MM.1S (cell line): ENCODE measurements at regions not wholly inside any gene's neighbourhood (a gene's known extent, or its start where the extent isn't known, plus 50 kb on each side); places are given as distances from the start of the nearest gene placed in this dataset.

ENCODE experiments used
- DNase-seq: peaks from one replicate; pipeline ENCODE4 v3.0.0-alpha.2; 2015
- H2AFZ ChIP-seq: fragments of 300-600 bp; sonication (generic); 2 replicates; pipeline ENCODE4 v1.6.0; 2016; ENCODE audit warnings: antibody characterized with exemption, low read length
- H3F3A ChIP-seq: fragments of 300-600 bp; sonication (generic); 2 replicates; pipeline ENCODE4 v1.6.1; 2016; ENCODE audit warnings: mild to moderate bottlenecking, antibody characterized with exemption, low read length, moderate library complexity, mixed read lengths; ENCODE audit not compliant: insufficient read depth
- H3K27ac ChIP-seq: fragments of 300-600 bp; sonication (generic); 2 replicates; pipeline ENCODE4 v1.5.1; 2016; ENCODE audit warnings: mild to moderate bottlenecking, low read length
- H3K27me3 ChIP-seq: fragments of 300-600 bp; sonication (generic); replicated peaks from 2 replicates; pipeline ENCODE4 v1.6.0; 2016; ENCODE audit warnings: low read length; ENCODE audit not compliant: insufficient read depth
- H3K36me3 ChIP-seq: fragments of 300-600 bp; sonication (generic); replicated peaks from 2 replicates; pipeline ENCODE4 v1.6.1; 2016; ENCODE audit warnings: mild to moderate bottlenecking, low read length, mixed read lengths; ENCODE audit not compliant: insufficient read depth
- H3K4me1 ChIP-seq: fragments of 300-600 bp; sonication (generic); 2 replicates; pipeline ENCODE4 v1.6.1; 2016; ENCODE audit warnings: low read length, mixed read lengths
- H3K4me2 ChIP-seq: fragments of 300-600 bp; sonication (generic); 2 replicates; pipeline ENCODE4 v1.6.0; 2016; ENCODE audit warnings: low read depth, low read length
- H3K4me3 ChIP-seq: fragments of 300-600 bp; sonication (generic); 2 replicates; pipeline ENCODE4 v1.5.1; 2016; ENCODE audit warnings: low read length, mixed read lengths
- H3K79me2 ChIP-seq: fragments of 300-600 bp; sonication (generic); 2 replicates; pipeline ENCODE4 v1.6.1; 2016; ENCODE audit warnings: mixed run types, low read length, mixed read lengths
- H3K9ac ChIP-seq: fragments of 300-600 bp; sonication (generic); 2 replicates; pipeline ENCODE4 v1.6.1; 2016; ENCODE audit warnings: low read length, mixed read lengths
- H3K9me2 ChIP-seq: fragments of 300-600 bp; sonication (generic); replicated peaks from 2 replicates; pipeline ENCODE4 v1.6.1; 2016; ENCODE audit warnings: mild to moderate bottlenecking, low read length, mixed read lengths; ENCODE audit not compliant: insufficient read depth
- H3K9me3 ChIP-seq: fragments of 300-600 bp; sonication (generic); replicated peaks from 2 replicates; pipeline ENCODE4 v1.6.1; 2016; ENCODE audit warnings: mild to moderate bottlenecking, low read length, mixed read lengths; ENCODE audit not compliant: insufficient read depth
- H4K20me1 ChIP-seq: fragments of 300-600 bp; sonication (generic); 2 replicates; pipeline ENCODE4 v1.6.1; 2016; ENCODE audit warnings: mild to moderate bottlenecking, low read length, moderate library complexity, mixed read lengths; ENCODE audit not compliant: insufficient read depth
- EZH2 ChIP-seq: fragments of 300-600 bp; sonication (generic); optimal IDR thresholded peaks from 2 replicates; pipeline ENCODE3; 2017; ENCODE audit warnings: low read depth, mild to moderate bottlenecking, antibody characterized with exemption, low read length, mixed read lengths
- EZH2phosphoT487 ChIP-seq: fragments of 300-600 bp; sonication (generic); IDR thresholded peaks from 2 replicates; pipeline ENCODE4 v1.6.1; 2018; ENCODE audit warnings: antibody characterized with exemption, low read length
- TF ChIP-seq, protein P1 (sequence below): fragments of 300-600 bp; sonication (generic); IDR thresholded peaks from 2 replicates; pipeline ENCODE4 v1.5.1; 2016; ENCODE audit warnings: antibody characterized with exemption, low read length, mixed read lengths

DNA sequence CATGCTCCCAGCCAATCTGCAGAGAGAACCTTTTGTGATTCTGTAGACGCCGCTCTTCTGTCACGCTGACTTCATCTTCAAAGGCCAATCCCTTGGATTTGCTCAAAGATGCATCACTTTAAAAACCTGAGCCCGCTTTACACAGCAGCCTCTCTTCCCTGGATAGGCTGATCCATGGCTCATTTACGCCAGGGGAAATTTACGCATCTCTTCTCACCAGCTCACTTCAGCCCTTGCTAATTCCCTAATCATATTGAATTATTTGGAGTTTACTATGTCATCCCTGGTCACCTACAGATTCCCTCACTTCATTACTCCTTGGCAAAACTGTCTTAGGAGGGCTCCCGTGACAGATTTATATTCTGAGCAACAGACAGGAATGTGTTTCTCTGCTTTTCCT is 256.2 kb downstream of the EN1 start:
- no peak overlapping the region for H3K27ac ChIP-seq
- no peaks in the 10 kb centered on the region for H3F3A ChIP-seq
- TF ChIP-seq, protein P1, sequence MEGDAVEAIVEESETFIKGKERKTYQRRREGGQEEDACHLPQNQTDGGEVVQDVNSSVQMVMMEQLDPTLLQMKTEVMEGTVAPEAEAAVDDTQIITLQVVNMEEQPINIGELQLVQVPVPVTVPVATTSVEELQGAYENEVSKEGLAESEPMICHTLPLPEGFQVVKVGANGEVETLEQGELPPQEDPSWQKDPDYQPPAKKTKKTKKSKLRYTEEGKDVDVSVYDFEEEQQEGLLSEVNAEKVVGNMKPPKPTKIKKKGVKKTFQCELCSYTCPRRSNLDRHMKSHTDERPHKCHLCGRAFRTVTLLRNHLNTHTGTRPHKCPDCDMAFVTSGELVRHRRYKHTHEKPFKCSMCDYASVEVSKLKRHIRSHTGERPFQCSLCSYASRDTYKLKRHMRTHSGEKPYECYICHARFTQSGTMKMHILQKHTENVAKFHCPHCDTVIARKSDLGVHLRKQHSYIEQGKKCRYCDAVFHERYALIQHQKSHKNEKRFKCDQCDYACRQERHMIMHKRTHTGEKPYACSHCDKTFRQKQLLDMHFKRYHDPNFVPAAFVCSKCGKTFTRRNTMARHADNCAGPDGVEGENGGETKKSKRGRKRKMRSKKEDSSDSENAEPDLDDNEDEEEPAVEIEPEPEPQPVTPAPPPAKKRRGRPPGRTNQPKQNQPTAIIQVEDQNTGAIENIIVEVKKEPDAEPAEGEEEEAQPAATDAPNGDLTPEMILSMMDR, result no peak
- TF ChIP-seq EZH2phosphoT487 (no peak), EZH2 (no peak)
- H3K79me2 ChIP-seq, result no peaks in the 10 kb centered on the region
- no peak for DNase-seq
- H3K9me2 ChIP-seq, result no peaks in the 10 kb centered on the region
- H3K4me2 ChIP-seq, result no peak overlapping the region
- H3K27me3 ChIP-seq, result no peaks in the 10 kb centered on the region
- no peak overlapping the region for H3K4me3 ChIP-seq
- H3K36me3 ChIP-seq, result no peaks in the 10 kb centered on the region
- no peaks in the 10 kb centered on the region for H3K9me3 ChIP-seq
- H4K20me1 ChIP-seq, result no peaks in the 10 kb centered on the region
- H3K9ac ChIP-seq, result no peak overlapping the region
- H3K4me1 ChIP-seq, result no peaks in the 10 kb centered on the region
- H2AFZ ChIP-seq, result no peak overlapping the region

DNA sequence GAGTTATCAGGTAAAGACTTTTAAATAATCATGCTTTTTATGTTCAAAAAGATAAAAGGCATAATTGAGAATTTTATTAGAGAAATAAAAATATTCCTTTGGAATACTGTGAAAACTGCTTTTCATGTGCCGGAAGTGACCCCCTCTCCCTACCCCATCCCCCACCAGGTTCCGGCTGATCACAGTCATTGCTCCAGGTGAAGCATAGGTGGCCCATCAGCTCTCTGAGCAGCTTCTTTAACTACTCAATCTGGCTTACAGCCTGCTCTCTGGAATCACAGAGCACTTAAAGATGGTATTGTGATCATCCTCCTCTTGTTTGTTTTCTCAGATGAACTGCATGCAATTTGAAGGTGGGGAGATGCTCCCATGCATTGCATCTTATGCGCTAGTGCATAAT is 257.7 kb downstream of the EN1 start:
- no peak overlapping the region for H3K27ac ChIP-seq
- H3K79me2 ChIP-seq, result no peaks in the 10 kb centered on the region
- no peaks in the 10 kb centered on the region for H3K4me1 ChIP-seq
- H3K9me2 ChIP-seq, result no peaks in the 10 kb centered on the region
- H3K36me3 ChIP-seq, result no peaks in the 10 kb centered on the region
- no peaks in the 10 kb centered on the region for H4K20me1 ChIP-seq
- no peak overlapping the region for H3K9ac ChIP-seq
- H2AFZ ChIP-seq, result no peak overlapping the region
- H3K9me3 ChIP-seq, result no peaks in the 10 kb centered on the region
- no peak overlapping the region for H3K4me3 ChIP-seq
- DNase-seq, result no peak
- TF ChIP-seq EZH2phosphoT487, result no peak
- TF ChIP-seq EZH2, result no peak
- TF ChIP-seq, protein P1, result no peak
- no peaks in the 10 kb centered on the region for H3K27me3 ChIP-seq
- H3K4me2 ChIP-seq, result no peak overlapping the region
- H3F3A ChIP-seq, result no peaks in the 10 kb centered on the region

DNA sequence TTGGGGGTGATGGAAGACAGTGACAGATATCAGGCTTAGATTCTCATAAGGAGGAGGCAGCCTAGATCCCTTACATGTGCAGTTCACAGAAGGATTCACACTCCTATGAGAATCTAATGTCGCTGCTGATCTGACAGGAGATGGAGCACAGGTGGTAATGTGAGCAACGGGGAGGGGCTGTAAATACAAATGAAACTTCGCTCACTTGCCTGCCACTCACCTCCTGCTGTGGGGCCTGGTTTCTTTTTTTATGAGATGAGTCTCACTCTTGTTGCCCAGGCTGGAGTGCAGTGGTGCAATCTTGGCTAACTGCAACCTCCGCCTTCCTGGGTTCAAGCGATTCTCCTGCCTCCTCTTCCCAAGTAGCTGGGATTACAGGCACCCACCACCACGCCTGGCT is 258.6 kb downstream of the EN1 start:
- TF ChIP-seq, protein P1, result no peak
- TF ChIP-seq EZH2phosphoT487 (no peak), EZH2 (no peak)
- Histone ChIP-seq H3K36me3 (no peaks in the 10 kb centered on the region), H3K9me3 (no peaks in the 10 kb centered on the region), H3F3A (no peaks in the 10 kb centered on the region), H3K9ac (no peak overlapping the region), H2AFZ (no peak overlapping the region), H3K79me2 (no peaks in the 10 kb centered on the region), H3K9me2 (no peaks in the 10 kb centered on the region), H3K27me3 (no peaks in the 10 kb centered on the region), H4K20me1 (no peaks in the 10 kb centered on the region), H3K4me1 (no peaks in the 10 kb centered on the region), H3K27ac (no peak overlapping the region), H3K4me3 (no peak overlapping the region), H3K4me2 (no peak overlapping the region)
- DNase-seq, result peak; percentile 37
